Naive thymus-derived CD4-positive, alpha-beta T cell (primary cell): ENCODE measurements at regions not wholly inside any gene's neighbourhood (a gene's known extent, or its start where the extent isn't known, plus 50 kb on each side); places are given as distances from the start of the nearest gene placed in this dataset.

Experiments
- ATAC-seq: fragments of 150-1000 bp; cut with Tn5 transposase; 2 replicates; pipeline ENCODE4 v1.10.0; 2021; ENCODE audit warnings: mild to moderate bottlenecking, moderate library complexity
- CTCF ChIA-PET: fragments of 350-600 bp; sonication (Branson Sonifier 250); formaldehyde crosslinking; loops from one replicate; lab custom pipeline; 2021; ENCODE audit warnings: antibody characterized with exemption; lab: Charles Lee
- POLR2A ChIA-PET: fragments of 350-600 bp; sonication (Branson Sonifier 250); formaldehyde crosslinking; loops from one replicate; lab custom pipeline; 2021; ENCODE audit warnings: antibody characterized with exemption, inconsistent platforms; lab: Charles Lee
- DNase-seq, 9 donors: peaks; one replicate each; pipeline versions ENCODE4 v3.0.0 to v3.0.0-alpha.2; 2020 to 2022; ENCODE audit warnings: mixed read lengths in 1 of 9
- H3K27ac ChIP-seq: one replicate; pipeline ENCODE4 v1.7.0; 2013; ENCODE audit warnings: mild to moderate bottlenecking, low read depth, low read length, moderate library complexity
- H3K27me3 ChIP-seq, 2 donors: one replicate each; pipeline ENCODE4 v1.7.0; 2013; ENCODE audit warnings: low read length in 2 of 2, mild to moderate bottlenecking in 2 of 2, moderate library complexity in 2 of 2; ENCODE audit not compliant: control insufficient read depth in 2 of 2, insufficient read depth in 2 of 2
- H3K36me3 ChIP-seq, 3 experiments: 1 replicate in 2 of 3; 2 replicates in 1 of 3; pipeline ENCODE4 v1.7.0; 2013; ENCODE audit warnings: low read length in 3 of 3, mild to moderate bottlenecking in 3 of 3, moderate library complexity in 1 of 3; ENCODE audit not compliant: insufficient read depth in 3 of 3, control insufficient read depth in 2 of 3
- H3K4me1 ChIP-seq, 2 donors: one replicate each; pipeline ENCODE4 v1.7.0; 2013; ENCODE audit warnings: low read length in 2 of 2, mild to moderate bottlenecking in 2 of 2, moderate library complexity in 1 of 2; ENCODE audit not compliant: control insufficient read depth in 2 of 2, insufficient read depth in 2 of 2
- H3K4me3 ChIP-seq: 2 replicates; pipeline ENCODE4 v1.7.0; 2013; ENCODE audit warnings: mild to moderate bottlenecking, low read length
- H3K9me3 ChIP-seq, 3 experiments: 1 replicate in 2 of 3; 2 replicates in 1 of 3; pipeline ENCODE4 v1.7.0; 2013; ENCODE audit warnings: low read length in 3 of 3; ENCODE audit not compliant: control insufficient read depth in 2 of 3
- H3K27ac Mint-ChIP-seq, 9 donors: one replicate each; pipeline ENCODE4 v1.8.0; 2020 to 2022; ENCODE audit warnings: mixed read lengths in 9 of 9, mild to moderate bottlenecking in 8 of 9, moderate library complexity in 5 of 9, inconsistent platforms in 2 of 9
- H3K27me3 Mint-ChIP-seq, 5 donors: one replicate each; pipeline ENCODE4 v1.8.0; 2021 to 2022; ENCODE audit warnings: mixed read lengths in 5 of 5, mild to moderate bottlenecking in 1 of 5
- H3K36me3 Mint-ChIP-seq, 5 donors: one replicate each; pipeline ENCODE4 v1.8.0; 2020 to 2022; ENCODE audit warnings: mixed read lengths in 5 of 5, mild to moderate bottlenecking in 3 of 5, inconsistent platforms in 1 of 5
- H3K4me1 Mint-ChIP-seq, 7 donors: one replicate each; pipeline ENCODE4 v1.8.0; 2020 to 2022; ENCODE audit warnings: mixed read lengths in 7 of 7, mild to moderate bottlenecking in 3 of 7, inconsistent platforms in 1 of 7
- H3K4me3 Mint-ChIP-seq, 10 donors: one replicate each; pipeline ENCODE4 v1.8.0; 2020 to 2022; ENCODE audit warnings: mild to moderate bottlenecking in 10 of 10, mixed read lengths in 10 of 10, moderate library complexity in 6 of 10, inconsistent platforms in 2 of 10
- H3K9me3 Mint-ChIP-seq, 11 donors: one replicate each; pipeline ENCODE4 v1.8.0; 2020 to 2022; ENCODE audit warnings: mixed read lengths in 11 of 11, mild to moderate bottlenecking in 4 of 11, inconsistent platforms in 1 of 11, moderate library complexity in 1 of 11
- intact Hi-C, 2 donors: fragments of 100-400 bp; cut with micrococcal nuclease; formaldehyde crosslinking; loops; one replicate each; pipeline ENCODE4 v1.15.1; 2023

GRCh38 chr6:55643861-55644260 lies 64.9 kb upstream of the HMGCLL1 start:
- Mint-ChIP-seq H3K27ac (no peak overlapping the region), H3K4me1 (no peaks in the 10 kb centered on the region), H3K4me3 (no peak overlapping the region), H3K36me3 (no peaks in the 10 kb centered on the region), H3K9me3 (peaks cover 4 to 41% (median 11%) of the 10 kb centered on the region in 11 donors), H3K27me3 (no peaks in the 10 kb centered on the region)
- H3K9me3 ChIP-seq: no peaks in the 10 kb centered on the region
- no peaks in the 10 kb centered on the region for H3K27me3 ChIP-seq
- H3K4me1 ChIP-seq: no peaks in the 10 kb centered on the region
- ChIA-PET POLR2A (no interaction called here), CTCF (no interaction called here)
- intact Hi-C loops: no loop called here
- no peak for DNase-seq
- no peak for ATAC-seq
- H3K27ac ChIP-seq: no peak overlapping the region
- H3K4me3 ChIP-seq: no peak overlapping the region
- H3K36me3 ChIP-seq: no peaks in the 10 kb centered on the region

- Mint-ChIP-seq H3K9me3 (peaks cover 3 to 41% (median 10%) of the 10 kb centered on the region in 11 donors), H3K4me3 (no peak overlapping the region), H3K4me1 (no peaks in the 10 kb centered on the region), H3K27ac (no peak overlapping the region), H3K27me3 (no peaks in the 10 kb centered on the region), H3K36me3 (no peaks in the 10 kb centered on the region)
- Histone ChIP-seq H3K27ac (no peak overlapping the region), H3K27me3 (no peaks in the 10 kb centered on the region), H3K4me1 (no peaks in the 10 kb centered on the region), H3K36me3 (no peaks in the 10 kb centered on the region), H3K9me3 (no peaks in the 10 kb centered on the region), H3K4me3 (no peak overlapping the region)
- intact Hi-C loops: no loop called here
- DNase-seq (no peak), ATAC-seq (no peak)
- ChIA-PET POLR2A (no interaction called here), CTCF (no interaction called here)
Measured at GRCh38 chr6:55642366-55642765, 63.4 kb upstream of the HMGCLL1 start.

GRCh38 chr6:55636406-55637102 lies 57.6 kb upstream of the HMGCLL1 start:
- Mint-ChIP-seq H3K9me3 (peaks cover 0 to 10% (median 2%) of the 10 kb centered on the region in 11 donors), H3K27me3 (no peaks in the 10 kb centered on the region), H3K36me3 (no peaks in the 10 kb centered on the region), H3K4me3 (no peak overlapping the region), H3K27ac (no peak overlapping the region), H3K4me1 (no peaks in the 10 kb centered on the region)
- no peaks in the 10 kb centered on the region for H3K27me3 ChIP-seq
- H3K4me3 ChIP-seq: no peak overlapping the region
- intact Hi-C loops: no loop called here
- POLR2A ChIA-PET: no interaction called here
- no peaks in the 10 kb centered on the region for H3K9me3 ChIP-seq
- H3K4me1 ChIP-seq: no peaks in the 10 kb centered on the region
- CTCF ChIA-PET: no interaction called here
- no peaks in the 10 kb centered on the region for H3K36me3 ChIP-seq
- H3K27ac ChIP-seq: no peak overlapping the region
- DNase-seq: no peak
- ATAC-seq: no peak

- H3K4me3 ChIP-seq: no peak overlapping the region
- no peak for DNase-seq
- CTCF ChIA-PET: no interaction called here
- no peaks in the 10 kb centered on the region for H3K4me1 ChIP-seq
- ATAC-seq: no peak
- Mint-ChIP-seq H3K36me3 (no peaks in the 10 kb centered on the region), H3K4me3 (no peak overlapping the region), H3K9me3 (peaks cover 0 to 14% (median 0%) of the 10 kb centered on the region in 11 donors), H3K27me3 (no peaks in the 10 kb centered on the region), H3K4me1 (no peaks in the 10 kb centered on the region), H3K27ac (no peak overlapping the region)
- POLR2A ChIA-PET: no interaction called here
- intact Hi-C loops: no loop called here
- H3K9me3 ChIP-seq: no peaks in the 10 kb centered on the region
- H3K36me3 ChIP-seq: no peaks in the 10 kb centered on the region
- H3K27ac ChIP-seq: no peak overlapping the region
- H3K27me3 ChIP-seq: no peaks in the 10 kb centered on the region
Measured at GRCh38 chr6:55633471-55633870, 54.5 kb upstream of the HMGCLL1 start.

- Histone ChIP-seq H3K27ac (no peak overlapping the region), H3K36me3 (no peaks in the 10 kb centered on the region), H3K4me3 (no peak overlapping the region), H3K9me3 (no peaks in the 10 kb centered on the region), H3K27me3 (no peaks in the 10 kb centered on the region), H3K4me1 (no peaks in the 10 kb centered on the region)
- POLR2A ChIA-PET: no interaction called here
- ATAC-seq (no peak), DNase-seq (no peak)
- intact Hi-C loops: no loop called here
- H3K36me3 Mint-ChIP-seq: no peaks in the 10 kb centered on the region
- H3K27me3 Mint-ChIP-seq: no peaks in the 10 kb centered on the region
- no peaks in the 10 kb centered on the region for H3K4me1 Mint-ChIP-seq
- no peak overlapping the region for H3K4me3 Mint-ChIP-seq
- CTCF ChIA-PET: no interaction called here
- no peak overlapping the region for H3K27ac Mint-ChIP-seq
- H3K9me3 Mint-ChIP-seq: peaks cover 0 to 15% (median 0%) of the 10 kb centered on the region in 11 donors
Measured at GRCh38 chr6:55632953-55633352, 54.0 kb upstream of the HMGCLL1 start.
